ENCODE measurements at regions not wholly inside any gene's neighbourhood (a gene's known extent, or its start where the extent isn't known, plus 50 kb on each side); places are given as distances from the start of the nearest gene placed in this dataset.

GRCh38 chr10:21100190-21100589 is 203.1 kb upstream of the NEBL start:
- TF ChIP-seq EZH2 (IDR thresholded peaks at IDR 0.05): no peak
- no peak for TF ChIP-seq FOXP2 (optimal IDR thresholded peaks at IDR 0.05; ENCODE audit: control extremely low read depth, extremely low read length, insufficient read depth)
- TF ChIP-seq POLR2AphosphoS5 (IDR thresholded peaks at IDR 0.05; ENCODE audit: borderline replicate concordance, low read depth, low read length): no peak
- H3K9ac ChIP-seq (ENCODE audit: insufficient read length): no peak overlapping the region
- no peak overlapping the region for H3K4me3 ChIP-seq
- no peaks in the 10 kb centered on the region for H3K9me3 ChIP-seq (ENCODE audit: low read depth, low read length)
- no peak for DNase-seq (ENCODE audit: low read depth, low spot score)
- no peak overlapping the region for H3K27ac ChIP-seq
- no peaks in the 10 kb centered on the region for H3K36me3 ChIP-seq (ENCODE audit: insufficient read depth, low read length)

- TF ChIP-seq FOXP2 (optimal IDR thresholded peaks at IDR 0.05; ENCODE audit: control extremely low read depth, extremely low read length, insufficient read depth) (no peak), POLR2AphosphoS5 (IDR thresholded peaks at IDR 0.05; ENCODE audit: borderline replicate concordance, low read depth, low read length) (no peak), EZH2 (IDR thresholded peaks at IDR 0.05) (no peak)
- H3K36me3 ChIP-seq (ENCODE audit: insufficient read depth, low read length): no peaks in the 10 kb centered on the region
- no peak for DNase-seq (ENCODE audit: low read depth, low spot score)
- H3K9me3 ChIP-seq (ENCODE audit: low read depth, low read length): no peaks in the 10 kb centered on the region
- H3K27ac ChIP-seq: no peak overlapping the region
- no peak overlapping the region for H3K9ac ChIP-seq (ENCODE audit: insufficient read length)
- no peak overlapping the region for H3K4me3 ChIP-seq
Measured at GRCh38 chr10:21099291-21100062, 202.4 kb upstream of the NEBL start.

GRCh38 chr10:21097926-21098355 is 200.8 kb upstream of the NEBL start:
- no peak for TF ChIP-seq EZH2 (IDR thresholded peaks at IDR 0.05)
- no peak for TF ChIP-seq POLR2AphosphoS5 (IDR thresholded peaks at IDR 0.05; ENCODE audit: borderline replicate concordance, low read depth, low read length)
- no peak for TF ChIP-seq FOXP2 (optimal IDR thresholded peaks at IDR 0.05; ENCODE audit: control extremely low read depth, extremely low read length, insufficient read depth)
- H3K36me3 ChIP-seq (ENCODE audit: insufficient read depth, low read length): no peaks in the 10 kb centered on the region
- no peak overlapping the region for H3K27ac ChIP-seq
- DNase-seq (ENCODE audit: low read depth, low spot score): no peak
- H3K4me3 ChIP-seq: no peak overlapping the region
- no peak overlapping the region for H3K9ac ChIP-seq (ENCODE audit: insufficient read length)
- H3K9me3 ChIP-seq (ENCODE audit: low read depth, low read length): no peaks in the 10 kb centered on the region

- no peaks in the 10 kb centered on the region for H3K9me3 ChIP-seq (ENCODE audit: low read depth, low read length)
- DNase-seq (ENCODE audit: low read depth, low spot score): no peak
- H3K36me3 ChIP-seq (ENCODE audit: insufficient read depth, low read length): no peaks in the 10 kb centered on the region
- no peak overlapping the region for H3K9ac ChIP-seq (ENCODE audit: insufficient read length)
- H3K4me3 ChIP-seq: no peak overlapping the region
- TF ChIP-seq FOXP2 (optimal IDR thresholded peaks at IDR 0.05; ENCODE audit: control extremely low read depth, extremely low read length, insufficient read depth) (no peak), POLR2AphosphoS5 (IDR thresholded peaks at IDR 0.05; ENCODE audit: borderline replicate concordance, low read depth, low read length) (no peak), EZH2 (IDR thresholded peaks at IDR 0.05) (no peak)
- H3K27ac ChIP-seq: no peak overlapping the region
Measured at GRCh38 chr10:21095494-21096055, 198.5 kb upstream of the NEBL start.

GRCh38 chr10:21095073-21095472 is 198.0 kb upstream of the NEBL start:
- Histone ChIP-seq H3K4me3 (no peak overlapping the region), H3K9ac (ENCODE audit: insufficient read length) (no peak overlapping the region), H3K27ac (no peak overlapping the region), H3K36me3 (ENCODE audit: insufficient read depth, low read length) (no peaks in the 10 kb centered on the region), H3K9me3 (ENCODE audit: low read depth, low read length) (no peaks in the 10 kb centered on the region)
- no peak for DNase-seq (ENCODE audit: low read depth, low spot score)
- no peak for TF ChIP-seq POLR2AphosphoS5 (IDR thresholded peaks at IDR 0.05; ENCODE audit: borderline replicate concordance, low read depth, low read length)
- TF ChIP-seq FOXP2 (optimal IDR thresholded peaks at IDR 0.05; ENCODE audit: control extremely low read depth, extremely low read length, insufficient read depth): no peak
- no peak for TF ChIP-seq EZH2 (IDR thresholded peaks at IDR 0.05)

- H3K9me3 ChIP-seq (ENCODE audit: low read depth, low read length): no peaks in the 10 kb centered on the region
- no peaks in the 10 kb centered on the region for H3K36me3 ChIP-seq (ENCODE audit: insufficient read depth, low read length)
- TF ChIP-seq EZH2 (IDR thresholded peaks at IDR 0.05) (no peak), FOXP2 (optimal IDR thresholded peaks at IDR 0.05; ENCODE audit: control extremely low read depth, extremely low read length, insufficient read depth) (no peak), POLR2AphosphoS5 (IDR thresholded peaks at IDR 0.05; ENCODE audit: borderline replicate concordance, low read depth, low read length) (no peak)
- DNase-seq (ENCODE audit: low read depth, low spot score): no peak
- no peak overlapping the region for H3K4me3 ChIP-seq
- no peak overlapping the region for H3K27ac ChIP-seq
- no peak overlapping the region for H3K9ac ChIP-seq (ENCODE audit: insufficient read length)
Measured at GRCh38 chr10:21092683-21093524, 195.8 kb upstream of the NEBL start.

- Histone ChIP-seq H3K27ac (no peak overlapping the region), H3K9me3 (ENCODE audit: low read depth, low read length) (no peaks in the 10 kb centered on the region), H3K36me3 (ENCODE audit: insufficient read depth, low read length) (no peaks in the 10 kb centered on the region), H3K9ac (ENCODE audit: insufficient read length) (no peak overlapping the region), H3K4me3 (no peak overlapping the region)
- no peak for TF ChIP-seq FOXP2 (optimal IDR thresholded peaks at IDR 0.05; ENCODE audit: control extremely low read depth, extremely low read length, insufficient read depth)
- no peak for TF ChIP-seq POLR2AphosphoS5 (IDR thresholded peaks at IDR 0.05; ENCODE audit: borderline replicate concordance, low read depth, low read length)
- no peak for TF ChIP-seq EZH2 (IDR thresholded peaks at IDR 0.05)
- DNase-seq (ENCODE audit: low read depth, low spot score): no peak
Measured at GRCh38 chr10:21090609-21091082, 193.5 kb upstream of the NEBL start.

- H3K27ac ChIP-seq: peak overlapping the region; percentile 50; the same call in 1 of the 2 replicates
- H3K9ac ChIP-seq (ENCODE audit: insufficient read length): no peak overlapping the region
- no peak for TF ChIP-seq FOXP2 (optimal IDR thresholded peaks at IDR 0.05; ENCODE audit: control extremely low read depth, extremely low read length, insufficient read depth)
- no peak for TF ChIP-seq POLR2AphosphoS5 (IDR thresholded peaks at IDR 0.05; ENCODE audit: borderline replicate concordance, low read depth, low read length)
- TF ChIP-seq EZH2 (IDR thresholded peaks at IDR 0.05): no peak
- H3K4me3 ChIP-seq: 0 out of 2 replicates have a peak overlapping the region, but pooled peaks have one; percentile 25
- no peaks in the 10 kb centered on the region for H3K9me3 ChIP-seq (ENCODE audit: low read depth, low read length)
- DNase-seq (ENCODE audit: low read depth, low spot score): no peak
- H3K36me3 ChIP-seq (ENCODE audit: insufficient read depth, low read length): no peaks in the 10 kb centered on the region
Measured at GRCh38 chr10:21087476-21087875, 190.4 kb upstream of the NEBL start.

Data from SK-N-MC (cell line).